ENCODE measurements at regions not wholly inside any gene's neighbourhood (a gene's known extent, or its start where the extent isn't known, plus 50 kb on each side); places are given as distances from the start of the nearest gene placed in this dataset.

DNA sequence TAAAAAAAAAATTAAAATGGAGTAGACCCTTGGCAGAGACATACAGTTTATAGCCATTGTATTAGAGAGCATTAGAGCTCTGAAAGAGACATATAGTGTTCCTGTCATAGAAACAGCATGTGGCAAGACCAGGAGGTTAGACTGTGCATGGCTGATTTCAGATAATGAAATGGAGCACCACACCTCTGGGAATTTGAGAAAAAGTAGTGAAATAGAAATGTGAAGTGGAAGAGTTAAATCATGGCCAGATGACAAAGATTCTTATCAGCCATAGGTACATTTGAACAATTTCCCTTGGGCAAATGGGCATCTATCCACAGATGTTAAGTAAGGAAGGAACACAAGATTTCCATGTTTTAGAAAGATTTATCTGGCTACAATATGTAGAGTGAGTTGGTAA lies 1083.1 kb downstream of the PLA2G4A start:
- no peak for TF ChIP-seq EZH2phosphoT487 (IDR thresholded peaks at IDR 0.05; ENCODE audit: low read depth)
- TF ChIP-seq, protein P1, sequence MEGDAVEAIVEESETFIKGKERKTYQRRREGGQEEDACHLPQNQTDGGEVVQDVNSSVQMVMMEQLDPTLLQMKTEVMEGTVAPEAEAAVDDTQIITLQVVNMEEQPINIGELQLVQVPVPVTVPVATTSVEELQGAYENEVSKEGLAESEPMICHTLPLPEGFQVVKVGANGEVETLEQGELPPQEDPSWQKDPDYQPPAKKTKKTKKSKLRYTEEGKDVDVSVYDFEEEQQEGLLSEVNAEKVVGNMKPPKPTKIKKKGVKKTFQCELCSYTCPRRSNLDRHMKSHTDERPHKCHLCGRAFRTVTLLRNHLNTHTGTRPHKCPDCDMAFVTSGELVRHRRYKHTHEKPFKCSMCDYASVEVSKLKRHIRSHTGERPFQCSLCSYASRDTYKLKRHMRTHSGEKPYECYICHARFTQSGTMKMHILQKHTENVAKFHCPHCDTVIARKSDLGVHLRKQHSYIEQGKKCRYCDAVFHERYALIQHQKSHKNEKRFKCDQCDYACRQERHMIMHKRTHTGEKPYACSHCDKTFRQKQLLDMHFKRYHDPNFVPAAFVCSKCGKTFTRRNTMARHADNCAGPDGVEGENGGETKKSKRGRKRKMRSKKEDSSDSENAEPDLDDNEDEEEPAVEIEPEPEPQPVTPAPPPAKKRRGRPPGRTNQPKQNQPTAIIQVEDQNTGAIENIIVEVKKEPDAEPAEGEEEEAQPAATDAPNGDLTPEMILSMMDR (IDR thresholded peaks at IDR 0.05; ENCODE audit: low read depth, low read length), result no peak

Data from OCI-LY3 (cell line).